Type B pancreatic cell (in vitro differentiated cells): ENCODE measurements at regions not wholly inside any gene's neighbourhood (a gene's known extent, or its start where the extent isn't known, plus 50 kb on each side); places are given as distances from the start of the nearest gene placed in this dataset.
"Not testable (repeated sequence)": the region's sequence is repeated elsewhere in the genome, so short reads cannot be mapped to it uniquely, and the experiment has no call there.

ENCODE experiments used
- DNase-seq: peaks from one replicate; pipeline ENCODE4 v3.0.0; 2021; ENCODE audit warnings: mixed read lengths; ENCODE audit not compliant: unreplicated experiment; ENCODE audit errors: extremely low spot score
- H3K27ac Mint-ChIP-seq: 2 replicates; pipeline ENCODE4 v1.8.0; 2021; ENCODE audit warnings: mild to moderate bottlenecking, mixed read lengths
- H3K27me3 Mint-ChIP-seq: 2 replicates; pipeline ENCODE4 v1.8.0; 2021; ENCODE audit warnings: mixed read lengths
- H3K36me3 Mint-ChIP-seq: 2 replicates; pipeline ENCODE4 v1.8.0; 2021; ENCODE audit warnings: mixed read lengths
- H3K4me1 Mint-ChIP-seq: one replicate; pipeline ENCODE4 v1.8.0; 2021; ENCODE audit warnings: mixed read lengths; ENCODE audit not compliant: unreplicated experiment
- H3K4me3 Mint-ChIP-seq: 2 replicates; pipeline ENCODE4 v1.8.0; 2021; ENCODE audit warnings: mild to moderate bottlenecking, mixed read lengths
- H3K9me3 Mint-ChIP-seq: 2 replicates; pipeline ENCODE4 v1.8.0; 2021; ENCODE audit warnings: mixed read lengths
- CTCF ChIP-seq: fragments of 200-600 bp; sonication (generic); conservative IDR thresholded peaks from 2 replicates; pipeline ENCODE4 v1.5.0; 2021; ENCODE audit warnings: antibody characterized with exemption, mild to moderate bottlenecking

GRCh38 chr7:110544194-110544593, 546.7 kb upstream of the LRRN3 start:
- Mint-ChIP-seq H3K4me1 (no peaks in the 10 kb centered on the region), H3K36me3 (no peaks in the 10 kb centered on the region), H3K27ac (no peak overlapping the region), H3K9me3 (no peaks in the 10 kb centered on the region), H3K27me3 (no peaks in the 10 kb centered on the region), H3K4me3 (no peak overlapping the region)
- DNase-seq: no peak
- no peak for TF ChIP-seq CTCF

- Mint-ChIP-seq H3K27me3 (no peaks in the 10 kb centered on the region), H3K4me3 (no peak overlapping the region), H3K27ac (no peak overlapping the region), H3K4me1 (no peaks in the 10 kb centered on the region), H3K9me3 (peaks cover 9% of the 10 kb centered on the region), H3K36me3 (no peaks in the 10 kb centered on the region)
- TF ChIP-seq CTCF: no peak
- DNase-seq: no peak
Measured at GRCh38 chr7:110548372-110548771, 542.6 kb upstream of the LRRN3 start.

GRCh38 chr7:110557136-110557535, 533.8 kb upstream of the LRRN3 start:
- no peak overlapping the region for H3K27ac Mint-ChIP-seq
- no peak overlapping the region for H3K4me3 Mint-ChIP-seq
- no peak for DNase-seq
- H3K9me3 Mint-ChIP-seq: peaks cover 5% of the 10 kb centered on the region
- TF ChIP-seq CTCF: no peak
- H3K4me1 Mint-ChIP-seq: no peaks in the 10 kb centered on the region
- H3K27me3 Mint-ChIP-seq: no peaks in the 10 kb centered on the region
- H3K36me3 Mint-ChIP-seq: no peaks in the 10 kb centered on the region

GRCh38 chr7:110563286-110563685, 527.6 kb upstream of the LRRN3 start:
- H3K9me3 Mint-ChIP-seq: not testable (repeated sequence)

GRCh38 chr7:110564246-110564645, 526.7 kb upstream of the LRRN3 start:
- DNase-seq: no peak
- no peak for TF ChIP-seq CTCF
- Mint-ChIP-seq H3K4me3 (no peak overlapping the region), H3K27me3 (no peaks in the 10 kb centered on the region), H3K36me3 (no peaks in the 10 kb centered on the region), H3K27ac (no peak overlapping the region), H3K9me3 (no peaks in the 10 kb centered on the region), H3K4me1 (no peaks in the 10 kb centered on the region)

More at GRCh38 chr7:110563286-110563685, 527.6 kb upstream of the LRRN3 start:
- not testable (repeated sequence) for DNase-seq, H3K4me3 Mint-ChIP-seq, H3K27ac Mint-ChIP-seq, H3K36me3 Mint-ChIP-seq, H3K27me3 Mint-ChIP-seq, H3K4me1 Mint-ChIP-seq

- H3K4me1 Mint-ChIP-seq: peaks cover 5% of the 10 kb centered on the region
- no peaks in the 10 kb centered on the region for H3K9me3 Mint-ChIP-seq
- TF ChIP-seq CTCF: no peak
- no peaks in the 10 kb centered on the region for H3K27me3 Mint-ChIP-seq
- no peaks in the 10 kb centered on the region for H3K36me3 Mint-ChIP-seq
- no peak overlapping the region for H3K4me3 Mint-ChIP-seq
- no peak overlapping the region for H3K27ac Mint-ChIP-seq
- no peak for DNase-seq
Measured at GRCh38 chr7:110568388-110568787, 522.5 kb upstream of the LRRN3 start.
